ENCODE measurements at regions not wholly inside any gene's neighbourhood (a gene's known extent, or its start where the extent isn't known, plus 50 kb on each side); places are given as distances from the start of the nearest gene placed in this dataset.

DNA sequence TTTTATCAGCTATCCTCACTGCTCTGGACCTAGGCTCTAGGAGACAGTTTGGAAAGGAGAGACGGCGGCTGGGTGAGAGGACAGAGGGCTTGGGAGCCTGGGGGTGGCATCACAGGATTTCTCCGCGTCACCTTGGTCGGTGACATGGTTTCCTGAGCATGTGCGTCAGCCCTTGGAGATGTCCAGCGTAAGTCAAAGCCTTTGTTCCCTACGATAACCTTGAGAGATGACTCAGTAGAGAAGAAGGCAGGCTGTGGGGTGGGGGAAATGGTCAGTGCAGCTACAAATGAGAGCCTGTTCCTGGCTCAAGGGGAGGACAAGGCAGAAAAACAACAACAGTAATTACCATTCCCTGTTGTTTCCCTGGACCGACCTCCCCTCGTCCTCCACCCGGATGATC is 90.2 kb upstream of the TBX3 start (continued):
- no peak for TF ChIP-seq RFX5 (IDR thresholded peaks at IDR 0.05; ENCODE audit: borderline replicate concordance, low read depth, low read length)
- TF ChIP-seq SAP30 (IDR thresholded peaks at IDR 0.05; ENCODE audit: insufficient read depth, insufficient replicate concordance, low read length), result no peak
- no peak for TF ChIP-seq POLR2A (IDR thresholded peaks at IDR 0.05; ENCODE audit: control extremely low read depth in 1 of 2, low read depth in 2 of 2, low read length in 2 of 2)
- TF ChIP-seq CTBP2 (IDR thresholded peaks at IDR 0.05; ENCODE audit: borderline replicate concordance, insufficient read depth, insufficient read length, low read length), result no peak
- TF ChIP-seq CBX5 (IDR thresholded peaks at IDR 0.05; ENCODE audit: low read depth, low read length), result no peak
- no peak for TF ChIP-seq KDM1A (IDR thresholded peaks at IDR 0.05; ENCODE audit: borderline replicate concordance, low read length)

Data from H1 (cell line).